CD14-positive monocyte (primary cell): ENCODE measurements at regions not wholly inside any gene's neighbourhood (a gene's known extent, or its start where the extent isn't known, plus 50 kb on each side); places are given as distances from the start of the nearest gene placed in this dataset.
"Not testable (repeated sequence)": the region's sequence is repeated elsewhere in the genome, so short reads cannot be mapped to it uniquely, and the experiment has no call there.

Experiments used
- DNase-seq, 3 donors: peaks; one replicate each; pipeline ENCODE4 v3.0.0-alpha.2; 2011 to 2022
- H2AFZ ChIP-seq: 2 replicates; pipeline ENCODE4 v1.6.0; 2012; ENCODE audit warnings: mild to moderate bottlenecking, low read depth, low read length, inconsistent platforms; ENCODE audit not compliant: insufficient read depth, poor library complexity, severe bottlenecking
- H3K27ac ChIP-seq, 2 donors: 1 replicate in 1 of 2; 2 replicates in 1 of 2; pipeline ENCODE4 v1.5.1; 2012 to 2013; ENCODE audit warnings: low read length in 2 of 2, control low read depth in 1 of 2, inconsistent platforms in 1 of 2, low read depth in 1 of 2, mild to moderate bottlenecking in 1 of 2
- H3K27me3 ChIP-seq, 2 donors: one replicate each; pipeline versions ENCODE4 v1.6.0 to v1.6.1; 2011 to 2013; ENCODE audit warnings: low read length in 2 of 2; ENCODE audit not compliant: control insufficient read depth in 2 of 2, insufficient read depth in 2 of 2
- H3K36me3 ChIP-seq, 2 donors: replicated peaks in 1 of 2; 1 replicate in 1 of 2; 2 replicates in 1 of 2; pipeline versions ENCODE4 v1.5.1 to v1.6.1; 2012 to 2013; ENCODE audit warnings: low read length in 2 of 2, control low read depth in 1 of 2, inconsistent platforms in 1 of 2, mild to moderate bottlenecking in 1 of 2; ENCODE audit not compliant: insufficient read depth in 2 of 2, control insufficient read depth in 1 of 2
- H3K4me1 ChIP-seq, 2 donors: 1 replicate in 1 of 2; 2 replicates in 1 of 2; pipeline versions ENCODE4 v1.5.1 to v1.6.1; 2012 to 2013; ENCODE audit warnings: low read length in 2 of 2, control low read depth in 1 of 2, inconsistent platforms in 1 of 2, mild to moderate bottlenecking in 1 of 2, moderate library complexity in 1 of 2; ENCODE audit not compliant: insufficient read depth in 2 of 2, control insufficient read depth in 1 of 2
- H3K4me2 ChIP-seq: replicated peaks from 2 replicates; pipeline ENCODE3; 2012; ENCODE audit warnings: low read length, moderate library complexity, mild to moderate bottlenecking; ENCODE audit not compliant: poor library complexity, severe bottlenecking; ENCODE audit errors: extremely low read depth
- H3K4me3 ChIP-seq, 3 experiments: fragments of 200-600 bp in 1 of 3; sonication (generic) in 1 of 3; replicated peaks in 1 of 3; 1 replicate in 2 of 3; 2 replicates in 1 of 3; pipeline ENCODE4 v1.5.1; 2011 to 2013; ENCODE audit warnings: low read length in 3 of 3, mild to moderate bottlenecking in 3 of 3, control low read depth in 2 of 3, low read depth in 2 of 3, inconsistent platforms in 1 of 3, moderate library complexity in 1 of 3
- H3K79me2 ChIP-seq: 2 replicates; pipeline ENCODE4 v1.6.0; 2012; ENCODE audit warnings: mild to moderate bottlenecking, control low read depth, inconsistent platforms, low read length, moderate library complexity; ENCODE audit not compliant: insufficient read depth
- H3K9ac ChIP-seq: 2 replicates; pipeline ENCODE4 v1.6.0; 2017; ENCODE audit warnings: low read length, mild to moderate bottlenecking; ENCODE audit not compliant: insufficient read depth, poor library complexity, severe bottlenecking
- H3K9me3 ChIP-seq, 2 donors: replicated peaks in 1 of 2; 1 replicate in 1 of 2; 2 replicates in 1 of 2; pipeline versions ENCODE4 v1.5.1 to v1.6.1; 2012 to 2013; ENCODE audit warnings: low read length in 2 of 2, control low read depth in 1 of 2; ENCODE audit not compliant: control insufficient read depth in 1 of 2, insufficient read depth in 1 of 2
- H4K20me1 ChIP-seq: 2 replicates; pipeline ENCODE4 v1.6.0; 2012; ENCODE audit warnings: mild to moderate bottlenecking, low read length, control low read depth, moderate library complexity; ENCODE audit not compliant: insufficient read depth
- H3K27ac Mint-ChIP-seq, 7 donors: one replicate each; pipeline ENCODE4 v1.8.0; 2020; ENCODE audit warnings: mild to moderate bottlenecking in 7 of 7, mixed read lengths in 7 of 7, moderate library complexity in 6 of 7, inconsistent platforms in 2 of 7
- H3K27me3 Mint-ChIP-seq, 3 donors: one replicate each; pipeline ENCODE4 v1.8.0; 2021 to 2022; ENCODE audit warnings: low read depth in 3 of 3, mild to moderate bottlenecking in 3 of 3, mixed read lengths in 3 of 3, moderate library complexity in 3 of 3, inconsistent platforms in 1 of 3
- H3K36me3 Mint-ChIP-seq, 2 donors: one replicate each; pipeline ENCODE4 v1.8.0; 2020; ENCODE audit warnings: mixed read lengths in 2 of 2, inconsistent platforms in 1 of 2, mild to moderate bottlenecking in 1 of 2
- H3K4me1 Mint-ChIP-seq: one replicate; pipeline ENCODE4 v1.8.0; 2020; ENCODE audit warnings: mild to moderate bottlenecking, mixed read lengths
- H3K4me3 Mint-ChIP-seq, 2 donors: one replicate each; pipeline ENCODE4 v1.8.0; 2020; ENCODE audit warnings: mild to moderate bottlenecking in 2 of 2, mixed read lengths in 2 of 2, moderate library complexity in 1 of 2
- H3K9me3 Mint-ChIP-seq, 7 donors: one replicate each; pipeline ENCODE4 v1.8.0; 2020 to 2022; ENCODE audit warnings: mixed read lengths in 7 of 7, mild to moderate bottlenecking in 6 of 7, moderate library complexity in 6 of 7, inconsistent platforms in 2 of 7
- CTCF ChIP-seq: fragments of 200-600 bp; IDR thresholded peaks from one replicate; pipeline ENCODE4 v1.8.0; 2022; ENCODE audit warnings: antibody characterized with exemption, mild to moderate bottlenecking
- WGBS: methylation state at CpG from one replicate; pipeline ENCODE4 v1.1.5; 2013; ENCODE audit warnings: missing lambda C conversion rate; ENCODE audit not compliant: insufficient coverage; 5-methylcytosine and 5-hydroxymethylcytosine counted together
- intact Hi-C, 2 donors: fragments of 100-400 bp; cut with micrococcal nuclease; formaldehyde crosslinking; loops; one replicate each; pipeline versions ENCODE4 v1.15.0 to v1.15.1; 2023

- H3K4me1 Mint-ChIP-seq, result no peaks in the 10 kb centered on the region
- Histone ChIP-seq H3K36me3 (no peaks in the 10 kb centered on the region), H3K27ac (no peak overlapping the region), H3K4me2 (no peak overlapping the region), H3K9ac (no peak overlapping the region), H2AFZ (no peak overlapping the region), H4K20me1 (no peaks in the 10 kb centered on the region), H3K4me3 (no peak overlapping the region), H3K27me3 (peaks cover 2 to 12% of the 10 kb centered on the region in 2 donors), H3K79me2 (no peaks in the 10 kb centered on the region), H3K4me1 (no peaks in the 10 kb centered on the region), H3K9me3 (peaks cover 2 to 7% of the 10 kb centered on the region in 2 donors)
- intact Hi-C loops, result no loop called here
- peaks cover 4 to 20% (median 12%) of the 10 kb centered on the region in 7 donors for H3K9me3 Mint-ChIP-seq
- H3K27me3 Mint-ChIP-seq, result peaks cover 13 to 32% (median 24%) of the 10 kb centered on the region in 3 donors
- peak overlapping the region in 1 of 7 donors; percentile 31 for H3K27ac Mint-ChIP-seq
- no peak overlapping the region for H3K4me3 Mint-ChIP-seq
- 90% methylated on average over 2 of the region's 3 CpGs for WGBS
- no peaks in the 10 kb centered on the region for H3K36me3 Mint-ChIP-seq
- no peak for TF ChIP-seq CTCF
- no peak for DNase-seq
Measured at GRCh38 chr14:103233328-103233727, 100.7 kb upstream of the EIF5 start.

GRCh38 chr14:103234826-103235225 is 99.2 kb upstream of the EIF5 start:
- H3K27ac ChIP-seq, H2AFZ ChIP-seq, DNase-seq, H3K36me3 ChIP-seq, H3K4me1 ChIP-seq, H3K79me2 ChIP-seq, H3K4me3 ChIP-seq, intact Hi-C loops, H3K4me2 ChIP-seq, H3K4me1 Mint-ChIP-seq, H3K9ac ChIP-seq, H4K20me1 ChIP-seq, H3K36me3 Mint-ChIP-seq, H3K27ac Mint-ChIP-seq: not testable (repeated sequence)
- Histone ChIP-seq H3K27me3 (peaks cover 2 to 12% of the 10 kb centered on the region in 2 donors), H3K9me3 (peaks cover 17 to 21% of the 10 kb centered on the region in 2 donors)
- Mint-ChIP-seq H3K9me3 (peaks cover 13 to 35% (median 27%) of the 10 kb centered on the region in 7 donors), H3K4me3 (peak overlapping the region in 1 of 2 donors; percentile 55), H3K27me3 (peaks cover 13 to 34% (median 21%) of the 10 kb centered on the region in 3 donors)
- no CpG with 5 or more reads among the region's 9 CpGs for WGBS

- DNase-seq, H4K20me1 ChIP-seq, H3K36me3 Mint-ChIP-seq, H3K4me1 Mint-ChIP-seq, H3K36me3 ChIP-seq, H3K27ac ChIP-seq, H3K4me1 ChIP-seq, H3K4me2 ChIP-seq, H3K4me3 ChIP-seq, H3K79me2 ChIP-seq, H2AFZ ChIP-seq, intact Hi-C loops, H3K27ac Mint-ChIP-seq, H3K9ac ChIP-seq: not testable (repeated sequence)
- 26% methylated on average over 4 of the region's 5 CpGs for WGBS
- peak overlapping the region in 1 of 2 donors; percentile 43 for H3K4me3 Mint-ChIP-seq
- peaks cover 13 to 34% (median 23%) of the 10 kb centered on the region in 3 donors for H3K27me3 Mint-ChIP-seq
- H3K27me3 ChIP-seq, result peaks cover 2 to 12% of the 10 kb centered on the region in 2 donors
- H3K9me3 Mint-ChIP-seq, result peaks cover 13 to 42% (median 34%) of the 10 kb centered on the region in 7 donors
- H3K9me3 ChIP-seq, result peaks cover 24 to 28% of the 10 kb centered on the region in 2 donors
Measured at GRCh38 chr14:103235506-103235905, 98.5 kb upstream of the EIF5 start.
